ENCODE measurements at regions not wholly inside any gene's neighbourhood (a gene's known extent, or its start where the extent isn't known, plus 50 kb on each side); places are given as distances from the start of the nearest gene placed in this dataset.

DNA sequence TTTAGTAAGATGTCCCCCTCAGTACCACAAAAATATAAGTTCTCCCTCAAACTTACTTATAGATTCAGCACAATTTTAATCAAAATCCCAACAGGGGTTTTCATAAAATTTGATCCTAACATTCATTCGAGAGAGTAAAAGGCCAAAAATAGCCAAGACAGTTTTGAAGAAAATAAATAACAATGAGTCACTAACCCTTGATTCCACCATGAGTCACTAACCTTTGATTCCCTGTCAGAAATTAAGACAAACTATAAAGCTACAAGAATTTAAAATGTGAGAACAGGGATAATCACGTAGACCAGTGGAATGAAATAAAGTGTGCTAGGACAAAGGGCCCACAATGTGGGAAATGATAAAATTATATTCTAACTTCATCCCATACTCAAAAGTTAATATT is 320.3 kb downstream of the SUCLA2 start:
- TF ChIP-seq, protein P1, sequence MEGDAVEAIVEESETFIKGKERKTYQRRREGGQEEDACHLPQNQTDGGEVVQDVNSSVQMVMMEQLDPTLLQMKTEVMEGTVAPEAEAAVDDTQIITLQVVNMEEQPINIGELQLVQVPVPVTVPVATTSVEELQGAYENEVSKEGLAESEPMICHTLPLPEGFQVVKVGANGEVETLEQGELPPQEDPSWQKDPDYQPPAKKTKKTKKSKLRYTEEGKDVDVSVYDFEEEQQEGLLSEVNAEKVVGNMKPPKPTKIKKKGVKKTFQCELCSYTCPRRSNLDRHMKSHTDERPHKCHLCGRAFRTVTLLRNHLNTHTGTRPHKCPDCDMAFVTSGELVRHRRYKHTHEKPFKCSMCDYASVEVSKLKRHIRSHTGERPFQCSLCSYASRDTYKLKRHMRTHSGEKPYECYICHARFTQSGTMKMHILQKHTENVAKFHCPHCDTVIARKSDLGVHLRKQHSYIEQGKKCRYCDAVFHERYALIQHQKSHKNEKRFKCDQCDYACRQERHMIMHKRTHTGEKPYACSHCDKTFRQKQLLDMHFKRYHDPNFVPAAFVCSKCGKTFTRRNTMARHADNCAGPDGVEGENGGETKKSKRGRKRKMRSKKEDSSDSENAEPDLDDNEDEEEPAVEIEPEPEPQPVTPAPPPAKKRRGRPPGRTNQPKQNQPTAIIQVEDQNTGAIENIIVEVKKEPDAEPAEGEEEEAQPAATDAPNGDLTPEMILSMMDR (IDR thresholded peaks at IDR 0.05), result no peak
- TF ChIP-seq POLR2A (IDR thresholded peaks at IDR 0.05), result no peak
